GM13976 (cell line): ENCODE measurements at regions not wholly inside any gene's neighbourhood (a gene's known extent, or its start where the extent isn't known, plus 50 kb on each side); places are given as distances from the start of the nearest gene placed in this dataset.

Experiments used
- DNase-seq: peaks from one replicate; pipeline ENCODE4 v3.0.0; 2012; ENCODE audit warnings: low spot score
- CTCF ChIP-seq: IDR thresholded peaks from 2 replicates; pipeline ENCODE4 v1.5.1; 2012; ENCODE audit warnings: borderline replicate concordance, mild to moderate bottlenecking; ENCODE audit not compliant: insufficient read depth; ENCODE audit errors: extremely low read depth, missing control alignments, control extremely low read depth
- in situ Hi-C: fragments of 300-500 bp; cut with MboI; formaldehyde crosslinking; loops from one replicate; pipeline ENCODE4 v1.12.0; 2022; ENCODE audit warnings: low sequenced_read_pairs, mixed read lengths, inconsistent platforms; ENCODE audit not compliant: unreplicated experiment

- in situ Hi-C loops = no loop called here
- no peak for DNase-seq
- TF ChIP-seq CTCF = no peak
These were observed 255.1 kb upstream of the MKLN1 start for GRCh38 chr7:131072505-131073091.

DNA sequence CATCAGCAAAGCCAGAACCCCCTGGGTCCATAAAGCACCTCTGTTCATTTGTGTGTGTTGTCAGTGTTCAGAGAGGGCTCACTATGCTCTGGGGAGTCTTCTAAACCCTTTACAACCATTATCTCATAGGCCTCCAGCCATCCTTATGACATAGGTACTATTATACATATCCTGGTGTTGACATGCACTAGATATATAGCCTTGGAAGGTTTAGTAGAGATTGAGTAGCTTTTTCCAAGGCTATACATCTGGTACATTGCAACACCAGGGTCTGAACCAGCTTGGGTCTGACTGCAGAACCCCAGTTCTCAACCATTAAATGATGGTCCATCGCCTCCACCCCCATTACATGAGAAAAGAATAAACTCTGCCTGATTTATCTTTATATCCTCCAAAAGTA, 253.6 kb upstream of the MKLN1 start:
- TF ChIP-seq CTCF = no peak
- DNase-seq = no peak
- in situ Hi-C loops = no loop called here

GRCh38 chr7:131074585-131074984, 253.1 kb upstream of the MKLN1 start:
- no peak for TF ChIP-seq CTCF
- no peak for DNase-seq
- in situ Hi-C loops = no loop called here

GRCh38 chr7:131075406-131075805, 252.3 kb upstream of the MKLN1 start:
- in situ Hi-C loops = no loop called here
- DNase-seq = no peak
- no peak for TF ChIP-seq CTCF

- in situ Hi-C loops = no loop called here
- DNase-seq = no peak
- TF ChIP-seq CTCF = no peak
These were observed 251.6 kb upstream of the MKLN1 start for GRCh38 chr7:131076032-131076431.

DNA sequence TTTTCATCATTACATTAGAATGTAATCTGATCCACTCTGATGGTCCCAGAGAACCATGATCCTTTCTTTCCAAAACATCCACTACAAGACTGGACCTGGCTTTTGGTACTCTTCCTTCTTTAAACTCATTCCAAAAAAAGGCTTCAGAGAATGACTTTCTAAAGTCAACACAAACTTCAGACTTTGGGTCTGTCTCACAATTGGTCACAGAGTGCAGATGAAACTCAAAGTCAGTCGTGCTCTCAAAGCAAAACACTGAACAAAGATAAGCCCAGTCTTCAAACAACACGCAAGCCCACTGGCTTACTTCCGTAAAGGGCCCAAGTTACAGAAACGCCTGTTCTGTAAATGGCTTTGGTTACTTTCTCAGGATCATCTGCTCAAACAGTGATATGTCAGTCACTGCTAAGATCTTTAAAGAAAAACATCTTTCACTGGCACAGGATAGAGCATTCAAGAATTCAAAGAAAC, 250.9 kb upstream of the MKLN1 start:
- TF ChIP-seq CTCF = no peak
- in situ Hi-C loops = no loop called here
- no peak for DNase-seq
